Islet precursor cell (in vitro differentiated cells): ENCODE measurements at regions not wholly inside any gene's neighbourhood (a gene's known extent, or its start where the extent isn't known, plus 50 kb on each side); places are given as distances from the start of the nearest gene placed in this dataset.

Experiments
- DNase-seq: peaks from one replicate; pipeline ENCODE4 v3.0.0-alpha.2; 2018

DNA sequence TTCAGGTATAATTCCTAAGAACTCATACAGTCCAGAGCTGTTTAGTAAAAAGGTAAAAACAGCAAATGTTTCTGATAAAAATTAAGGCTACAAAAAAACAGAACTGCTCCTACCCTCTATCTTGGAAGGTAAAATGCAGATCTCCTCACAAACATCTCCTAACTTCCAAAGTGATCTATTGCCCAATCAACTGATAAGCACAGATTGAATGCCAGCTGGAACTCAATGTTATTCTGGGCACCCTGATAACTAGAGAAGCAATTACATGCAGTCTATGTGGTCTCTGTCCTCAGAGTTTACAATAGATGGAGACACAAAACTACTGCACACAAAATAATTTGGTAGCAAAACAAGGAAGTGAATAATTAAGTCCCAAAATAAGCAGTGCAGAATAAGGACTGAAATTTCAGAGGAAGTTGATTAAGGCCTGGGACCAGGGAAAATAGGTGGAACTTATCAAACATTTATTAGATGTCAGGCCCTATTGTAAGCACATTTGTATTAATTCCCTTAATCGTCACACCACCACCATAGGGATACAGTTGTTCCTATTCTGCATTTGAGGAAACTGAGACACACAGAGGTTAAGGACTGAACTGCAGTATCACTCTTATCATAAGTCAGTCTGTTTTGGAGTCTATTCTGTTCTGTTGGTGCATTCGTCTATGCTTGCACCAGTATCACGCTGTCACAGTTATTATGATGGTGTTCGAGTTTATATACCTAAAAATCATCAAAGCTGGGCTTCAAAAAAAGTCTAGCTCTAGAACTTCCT is 102.2 kb upstream of the TARS1 start:
- DNase-seq, result no peak

DNA sequence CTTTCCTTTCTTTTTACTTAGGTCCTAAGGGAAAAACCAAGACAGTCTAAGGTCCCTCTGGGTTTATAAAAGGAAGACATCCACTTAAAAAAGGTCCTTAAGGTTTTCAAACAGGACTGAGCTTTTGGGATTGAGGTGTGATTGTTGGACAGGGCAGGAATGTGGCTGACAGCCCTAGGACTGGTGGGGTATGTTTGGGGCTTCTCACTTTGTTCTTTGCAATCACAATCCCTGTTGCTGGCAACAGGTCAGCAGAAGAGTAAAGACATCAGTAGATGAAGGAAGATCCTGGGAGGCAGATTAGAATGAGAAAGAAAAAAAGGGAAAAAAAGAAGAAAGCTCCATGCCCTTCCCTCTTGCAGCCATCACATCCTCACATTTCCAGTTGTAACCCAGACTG is 101.4 kb upstream of the TARS1 start:
- DNase-seq, result no peak

DNA sequence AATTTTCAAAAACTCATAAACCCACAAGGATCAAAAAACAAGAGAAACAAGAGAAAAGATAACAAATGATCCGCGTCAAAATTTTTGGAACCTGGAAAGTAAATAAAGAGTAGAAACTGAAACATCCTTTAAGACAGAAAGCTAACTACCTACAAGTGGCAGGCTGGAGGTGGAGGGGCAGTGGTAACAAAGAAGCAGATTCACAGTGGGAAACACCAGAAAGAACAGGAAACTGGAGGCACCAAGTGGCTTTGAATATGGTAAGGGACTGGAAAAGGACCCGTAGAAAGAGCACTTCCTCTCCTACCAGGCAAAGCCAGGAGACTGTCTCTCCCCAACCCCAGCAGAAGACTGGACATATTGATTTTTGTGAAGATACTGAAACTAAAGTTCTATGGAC is 100.6 kb upstream of the TARS1 start:
- DNase-seq, result no peak

- no peak for DNase-seq
Measured at GRCh38 chr5:33341351-33341750, 99.4 kb upstream of the TARS1 start.

DNA sequence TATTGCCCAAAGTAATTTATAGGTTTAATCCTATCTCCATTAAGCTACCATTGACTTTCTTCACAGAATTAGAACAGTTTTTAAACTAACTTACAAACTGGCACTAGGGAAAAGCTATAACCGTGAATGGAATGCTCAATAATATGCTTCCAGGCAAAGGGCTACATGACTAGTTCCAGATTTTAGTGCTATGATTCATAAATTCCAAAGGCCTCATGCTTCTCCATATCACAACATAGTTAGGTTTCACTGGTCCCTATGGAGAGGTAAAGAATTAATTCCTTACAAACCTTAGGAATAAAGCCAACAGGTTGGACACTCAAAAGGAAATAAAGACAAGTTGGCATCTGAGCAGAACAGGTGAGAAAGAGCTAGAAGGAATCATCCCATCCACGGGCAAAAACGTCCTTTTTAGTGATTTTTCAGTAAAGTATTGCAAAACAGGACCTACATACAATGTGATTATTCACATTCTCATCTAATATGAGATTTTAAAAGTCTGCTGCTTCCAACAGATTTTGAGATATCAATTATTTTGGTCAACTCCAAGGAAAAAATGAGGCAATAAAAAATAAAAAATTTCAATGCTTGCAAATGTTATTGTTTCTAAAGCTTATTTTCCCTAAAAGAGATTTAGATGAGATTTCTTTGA is 97.0 kb upstream of the TARS1 start:
- no peak for DNase-seq

DNA sequence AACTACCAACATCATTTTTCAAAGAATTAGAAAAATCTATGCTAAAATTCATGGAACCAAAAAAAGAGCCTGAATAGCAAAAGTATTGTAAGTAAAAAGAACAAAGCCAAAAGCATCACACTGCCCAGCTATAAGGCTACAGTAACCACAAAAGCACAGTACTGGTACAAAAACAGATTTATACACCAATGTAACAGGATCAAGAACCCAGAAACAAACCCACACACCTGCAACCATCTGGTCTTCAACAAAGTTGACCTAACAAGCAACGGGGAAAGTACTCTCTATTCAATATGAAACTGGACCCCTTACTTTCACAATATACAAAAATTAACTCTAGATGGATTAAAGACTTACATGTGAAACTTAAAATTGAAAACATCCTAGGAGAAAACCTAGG is 94.2 kb upstream of the TARS1 start:
- DNase-seq, result no peak

DNA sequence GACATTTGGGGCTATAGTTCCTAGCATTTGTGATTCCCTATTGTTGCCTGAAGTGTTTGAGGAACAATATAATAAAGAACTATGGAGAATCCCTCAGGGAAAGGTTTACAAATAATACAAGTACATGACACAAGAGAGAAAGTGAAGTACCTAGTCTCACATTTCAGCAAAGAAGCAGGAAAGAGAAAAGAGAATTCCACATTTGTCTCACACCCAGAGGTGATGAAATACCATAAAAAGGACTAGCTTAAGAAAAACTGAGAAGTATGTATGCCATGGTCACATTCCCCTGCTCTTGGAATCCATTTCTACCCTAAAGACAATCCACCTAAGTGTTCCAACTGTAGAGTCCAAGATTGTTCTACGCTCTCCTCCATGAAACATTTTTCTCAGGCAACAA is 79.0 kb upstream of the TARS1 start:
- DNase-seq, result no peak

DNA sequence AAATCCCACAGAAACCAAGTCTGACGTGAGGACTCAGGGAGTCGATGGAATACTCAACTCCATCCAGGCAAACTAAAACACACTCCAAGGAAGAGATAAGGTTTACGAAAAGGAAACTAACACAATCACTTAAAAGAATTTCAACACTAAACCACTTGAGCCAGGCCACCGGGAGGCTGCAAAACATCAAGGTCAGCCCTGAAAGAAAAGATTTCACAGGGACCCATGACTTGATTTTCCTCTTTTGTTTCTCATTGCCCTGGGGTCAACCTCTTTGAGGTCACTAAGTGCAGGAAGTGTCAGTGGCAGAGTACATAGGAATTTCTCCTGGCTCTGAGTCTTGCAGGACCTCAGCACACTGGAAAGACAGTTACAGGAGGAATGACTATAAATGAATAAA is 77.8 kb upstream of the TARS1 start:
- DNase-seq, result peak; percentile 94

DNA sequence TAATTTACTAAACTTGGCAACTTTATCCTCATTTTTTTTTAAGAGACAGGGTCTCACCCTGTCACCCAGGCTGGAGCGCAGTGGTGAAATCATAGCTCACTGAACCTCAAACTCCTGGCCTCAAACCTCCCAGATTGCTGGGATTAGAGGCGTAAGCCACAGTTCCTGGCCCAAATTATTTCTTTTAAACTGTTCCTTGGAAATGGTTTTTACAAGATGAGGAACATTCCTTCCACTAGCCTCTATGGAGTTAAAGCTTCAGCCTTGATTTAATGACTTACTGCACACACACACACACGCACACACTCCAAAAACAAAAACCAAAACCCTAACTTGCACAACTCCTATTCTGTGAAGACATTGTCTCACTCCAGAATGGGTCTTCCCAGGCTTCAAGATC is 77.2 kb upstream of the TARS1 start:
- DNase-seq, result no peak

- DNase-seq, result no peak
Measured at GRCh38 chr5:33364406-33364805, 76.4 kb upstream of the TARS1 start.

- no peak for DNase-seq
Measured at GRCh38 chr5:33367416-33367815, 73.3 kb upstream of the TARS1 start.

DNA sequence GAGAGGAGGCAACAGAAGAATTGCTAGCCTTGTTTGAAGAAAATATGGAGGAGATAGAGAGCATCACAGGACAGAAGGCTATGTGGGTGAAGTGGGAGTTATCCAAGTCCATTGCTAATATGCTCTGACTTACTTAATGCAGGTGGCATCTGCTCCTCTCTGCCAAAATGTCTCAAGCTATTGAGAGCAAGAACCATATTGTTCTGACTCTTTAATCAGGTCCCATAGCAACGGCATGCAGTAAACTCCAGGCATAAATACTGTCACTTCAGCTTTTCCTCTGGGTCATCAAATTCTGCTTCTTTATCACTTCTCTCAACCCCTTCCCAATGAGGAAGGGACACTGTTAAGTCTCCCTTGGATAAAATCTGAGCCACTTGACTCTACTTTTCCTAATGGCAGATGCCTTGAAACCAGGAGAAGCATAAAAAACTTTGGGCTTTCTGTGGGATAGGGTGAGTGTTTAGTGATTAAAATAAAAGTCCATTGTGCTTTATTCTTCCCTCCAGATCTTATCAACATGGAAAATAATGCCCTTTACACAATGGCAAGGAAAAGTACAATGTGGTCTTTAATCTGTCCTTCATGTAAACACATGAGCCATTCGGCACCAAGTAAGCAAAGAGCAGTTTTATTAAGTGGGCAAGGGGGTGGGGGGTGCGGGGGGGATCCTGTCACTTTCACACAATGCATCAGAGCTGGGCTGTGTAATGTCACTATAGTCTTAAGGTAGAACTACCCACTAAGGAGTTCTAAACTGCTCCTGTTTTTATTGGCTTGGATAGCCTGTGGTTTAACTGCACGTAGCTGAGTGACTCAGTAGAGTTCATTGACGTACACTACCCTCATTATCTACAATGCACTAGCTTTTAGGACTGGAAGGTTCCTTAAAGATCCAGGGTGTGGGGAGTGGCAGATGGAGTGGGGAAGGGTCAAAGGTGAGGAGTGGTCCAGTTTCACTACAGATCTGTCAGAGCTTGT is 71.0 kb upstream of the TARS1 start:
- DNase-seq, result peak; percentile 93

- DNase-seq, result no peak
Measured at GRCh38 chr5:33370466-33370859, 70.3 kb upstream of the TARS1 start.

DNA sequence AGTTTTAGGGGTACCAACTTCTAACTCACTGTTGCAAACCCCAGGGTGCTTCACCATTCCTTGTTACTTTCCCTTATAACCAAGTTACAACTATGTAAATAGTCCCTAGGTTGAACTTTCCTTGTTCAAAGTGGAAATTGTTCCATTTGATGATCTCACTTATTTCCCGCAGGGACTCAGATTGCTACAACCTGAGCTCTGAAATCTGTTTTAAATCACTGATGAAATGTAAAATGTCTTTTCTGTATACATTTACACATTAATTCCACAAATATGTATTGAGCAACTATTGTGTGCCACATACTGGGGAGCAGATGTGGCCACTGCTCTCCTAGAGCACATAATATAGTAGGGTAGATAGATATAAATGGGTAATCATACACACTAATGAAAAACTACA is 69.1 kb upstream of the TARS1 start:
- DNase-seq, result no peak

- DNase-seq, result no peak
Measured at GRCh38 chr5:33372721-33373472, 67.9 kb upstream of the TARS1 start.

DNA sequence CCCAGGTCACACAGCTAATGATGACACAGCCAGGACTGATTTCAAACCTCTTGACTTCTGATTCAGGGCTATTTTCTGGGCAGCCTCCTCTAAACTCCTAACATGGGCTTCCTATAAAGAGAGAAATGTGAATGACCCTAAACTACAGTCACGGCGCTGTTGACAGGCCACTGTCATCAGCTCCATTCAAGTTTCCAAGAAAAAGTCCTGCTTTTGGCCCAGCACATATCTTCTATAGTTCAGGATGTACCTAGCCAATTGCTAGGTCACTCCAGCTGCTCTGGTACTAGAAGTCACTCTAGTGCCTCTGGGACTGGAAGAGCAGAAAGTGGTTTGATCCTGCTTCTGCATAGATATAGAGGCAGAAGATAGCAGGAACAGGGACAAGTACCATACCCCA is 64.9 kb upstream of the TARS1 start:
- DNase-seq, result no peak

- peak; percentile 52 for DNase-seq
Measured at GRCh38 chr5:33379757-33380156, 61.0 kb upstream of the TARS1 start.

GRCh38 chr5:33381243-33381642 is 59.5 kb upstream of the TARS1 start:
- DNase-seq, result no peak
